NB4 (cell line): ENCODE measurements at regions not wholly inside any gene's neighbourhood (a gene's known extent, or its start where the extent isn't known, plus 50 kb on each side); places are given as distances from the start of the nearest gene placed in this dataset.

Experiments used
- DNase-seq: peaks from one replicate; pipeline ENCODE4 v3.0.0; 2010; ENCODE audit warnings: low read depth
- H3K4me3 ChIP-seq: one replicate; pipeline ENCODE4 v1.5.1; 2011; ENCODE audit warnings: mild to moderate bottlenecking, low read depth, low read length, moderate library complexity
- CTCF ChIP-seq: IDR thresholded peaks from one replicate; pipeline ENCODE4 v1.5.1; 2012; ENCODE audit warnings: low read depth, low read length
- MAX ChIP-seq: IDR thresholded peaks from 2 replicates; pipeline ENCODE4 v1.6.1; 2011; ENCODE audit warnings: low read depth, low read length
- MYC ChIP-seq: IDR thresholded peaks from 2 replicates; pipeline ENCODE4 v1.6.1; 2011; ENCODE audit warnings: low read depth, low read length
- POLR2A ChIP-seq: IDR thresholded peaks from 2 replicates; pipeline ENCODE4 v1.6.1; 2011; ENCODE audit warnings: mild to moderate bottlenecking; ENCODE audit not compliant: insufficient read length; ENCODE audit errors: extremely low read depth

- TF ChIP-seq MAX = no peak
- no peak for TF ChIP-seq CTCF
- TF ChIP-seq POLR2A = no peak
- no peak for TF ChIP-seq MYC
- H3K4me3 ChIP-seq = no peak overlapping the region
- DNase-seq = no peak
Measured at GRCh38 chr21:31491617-31492016, 147.6 kb upstream of the TIAM1 start.

DNA sequence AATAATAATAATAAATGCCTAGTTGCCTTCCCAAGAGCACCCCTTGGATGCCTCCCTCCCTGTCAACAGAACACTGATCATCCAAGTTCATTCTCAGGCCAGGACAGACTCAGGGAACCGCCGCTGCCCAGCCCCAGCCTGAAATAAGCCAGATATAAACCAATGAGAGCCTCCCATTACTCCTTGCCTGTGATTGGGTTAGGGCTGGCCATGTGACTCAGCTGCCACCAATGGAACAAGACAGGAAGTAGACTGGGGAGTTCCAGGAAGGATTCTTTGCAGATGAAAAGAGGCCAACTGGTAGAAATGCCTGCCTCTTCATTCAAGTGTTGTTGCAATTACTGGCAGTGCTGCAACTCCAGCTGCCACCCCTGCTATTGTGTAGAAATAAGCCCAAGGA is 146.4 kb upstream of the TIAM1 start:
- DNase-seq = peak; percentile 6
- TF ChIP-seq MAX = no peak
- TF ChIP-seq MYC = no peak
- no peak for TF ChIP-seq CTCF
- TF ChIP-seq POLR2A = no peak
- H3K4me3 ChIP-seq = no peak overlapping the region

DNA sequence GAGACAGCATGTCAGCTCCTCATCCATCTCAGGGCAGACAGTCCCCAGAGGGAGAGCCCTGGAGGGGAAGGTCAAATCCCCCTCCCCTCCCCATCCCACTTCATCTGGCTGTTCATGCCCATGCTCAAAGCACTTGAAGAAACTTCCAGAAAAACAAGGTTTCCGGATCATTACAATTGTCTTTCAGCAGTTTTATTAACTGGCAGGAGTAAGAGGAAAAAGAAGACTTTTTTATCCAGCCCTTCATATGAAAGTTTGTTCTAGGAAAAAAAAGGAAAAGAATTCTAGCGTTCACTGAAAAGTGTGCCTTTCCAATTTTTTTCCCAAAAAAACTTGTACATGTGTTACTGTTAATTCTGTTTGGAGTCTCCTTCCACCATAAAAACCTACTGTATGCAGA is 145.7 kb upstream of the TIAM1 start:
- TF ChIP-seq POLR2A (no peak), MYC (no peak), MAX (no peak), CTCF (no peak)
- no peak overlapping the region for H3K4me3 ChIP-seq
- DNase-seq = no peak

DNA sequence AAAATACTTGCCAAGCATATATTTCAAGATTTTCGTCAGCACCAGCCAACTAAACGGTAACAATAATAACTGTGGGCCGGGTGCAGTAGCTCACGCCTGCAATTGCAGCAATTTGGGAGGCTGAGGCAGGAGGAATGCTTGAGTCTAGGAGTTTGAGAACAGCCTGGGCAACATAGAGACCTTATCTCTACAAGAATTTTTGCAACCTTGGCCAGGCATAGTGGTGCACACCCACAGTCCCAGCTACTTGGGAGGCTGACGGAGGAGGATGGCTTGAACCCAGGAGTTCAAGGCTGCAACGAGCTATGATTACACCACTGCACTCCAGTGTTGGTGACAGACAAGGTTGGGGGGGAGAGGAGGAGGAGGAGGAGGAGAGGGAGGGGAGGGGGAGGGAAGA is 145.0 kb upstream of the TIAM1 start:
- TF ChIP-seq CTCF (no peak), MYC (no peak), MAX (no peak), POLR2A (no peak)
- no peak overlapping the region for H3K4me3 ChIP-seq
- no peak for DNase-seq

DNA sequence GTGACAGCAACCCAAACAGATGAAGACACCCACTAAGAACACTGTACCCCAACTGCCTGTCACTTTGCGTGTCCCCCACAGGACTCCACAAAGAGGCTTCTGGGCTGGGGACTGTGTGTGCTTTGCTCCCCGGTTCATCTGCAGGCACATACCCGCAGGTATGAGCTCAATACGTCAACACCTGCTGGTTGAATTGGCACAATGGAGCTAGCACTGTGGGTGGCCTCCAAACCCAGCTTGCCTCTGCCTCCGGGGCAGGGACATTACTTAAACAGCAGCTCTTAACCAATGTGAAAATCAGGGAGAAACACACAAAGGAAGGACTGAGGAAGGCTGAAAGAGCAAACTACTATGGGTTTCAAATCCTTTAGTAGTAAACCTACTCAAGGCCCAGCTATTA is 140.2 kb upstream of the TIAM1 start:
- H3K4me3 ChIP-seq = no peak overlapping the region
- no peak for TF ChIP-seq MYC
- no peak for TF ChIP-seq POLR2A
- TF ChIP-seq MAX = no peak
- no peak for TF ChIP-seq CTCF
- DNase-seq = no peak

DNA sequence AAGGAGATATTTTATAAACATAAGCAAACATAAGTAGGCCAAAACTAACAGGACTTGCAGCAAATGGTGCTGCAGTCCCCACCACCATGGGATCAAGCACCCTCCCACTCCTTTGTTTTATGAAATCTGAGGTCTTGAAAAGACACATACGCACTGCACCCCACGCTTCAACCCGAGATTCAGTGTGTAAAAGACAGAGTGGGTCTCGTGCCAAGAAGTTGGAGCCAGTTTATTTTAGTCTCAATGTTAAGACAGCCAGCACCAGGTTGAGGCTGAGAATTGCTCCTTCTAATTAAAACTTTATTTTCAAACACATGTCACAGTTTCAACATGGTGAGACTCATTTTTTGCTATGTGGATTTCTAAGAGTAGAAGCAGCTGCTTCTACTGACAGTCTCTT is 139.1 kb upstream of the TIAM1 start:
- TF ChIP-seq CTCF (no peak), MAX (no peak), MYC (no peak), POLR2A (no peak)
- no peak overlapping the region for H3K4me3 ChIP-seq
- DNase-seq = no peak
